ENCODE measurements at regions not wholly inside any gene's neighbourhood (a gene's known extent, or its start where the extent isn't known, plus 50 kb on each side); places are given as distances from the start of the nearest gene placed in this dataset.
A peak's percentile ranks its signal among the peaks of the same experiment; 100 is the strongest.

GRCh38 chr13:79659121-79659521, 178.2 kb downstream of the NDFIP2 start:
- ATAC-seq (no peak), DNase-seq (no peak)
- no peak overlapping the region for H3K4me3 Mint-ChIP-seq
- no peaks in the 10 kb centered on the region for H3K9me3 Mint-ChIP-seq
- H3K27me3 Mint-ChIP-seq = peaks cover 13% of the 10 kb centered on the region
- no peaks in the 10 kb centered on the region for H3K4me1 Mint-ChIP-seq
- H3K27ac Mint-ChIP-seq = no peak overlapping the region

- Mint-ChIP-seq H3K4me3 (no peak overlapping the region), H3K27ac (no peak overlapping the region), H3K27me3 (peaks cover 13% of the 10 kb centered on the region), H3K4me1 (no peaks in the 10 kb centered on the region), H3K9me3 (no peaks in the 10 kb centered on the region)
- DNase-seq (no peak), ATAC-seq (no peak)
These were observed 177.5 kb downstream of the NDFIP2 start for GRCh38 chr13:79658333-79658975.

- ATAC-seq = no peak
- no peak for DNase-seq
- peaks cover 25% of the 10 kb centered on the region for H3K27me3 Mint-ChIP-seq
- no peaks in the 10 kb centered on the region for H3K4me1 Mint-ChIP-seq
- no peak overlapping the region for H3K27ac Mint-ChIP-seq
- H3K4me3 Mint-ChIP-seq = no peak overlapping the region
- H3K9me3 Mint-ChIP-seq = no peaks in the 10 kb centered on the region
These were observed 174.6 kb downstream of the NDFIP2 start for GRCh38 chr13:79655509-79655908.

- DNase-seq = no peak
- Mint-ChIP-seq H3K4me3 (no peak overlapping the region), H3K4me1 (no peaks in the 10 kb centered on the region), H3K27me3 (peaks cover 25% of the 10 kb centered on the region), H3K27ac (no peak overlapping the region), H3K9me3 (no peaks in the 10 kb centered on the region)
- ATAC-seq = no peak
These were observed 173.6 kb downstream of the NDFIP2 start for GRCh38 chr13:79654520-79654919.

GRCh38 chr13:79650688-79651087, 169.7 kb downstream of the NDFIP2 start:
- no peak for DNase-seq
- H3K27me3 Mint-ChIP-seq = peaks cover 12% of the 10 kb centered on the region
- H3K4me3 Mint-ChIP-seq = no peak overlapping the region
- H3K9me3 Mint-ChIP-seq = no peaks in the 10 kb centered on the region
- no peak for ATAC-seq
- no peak overlapping the region for H3K27ac Mint-ChIP-seq
- no peaks in the 10 kb centered on the region for H3K4me1 Mint-ChIP-seq

- ATAC-seq (no peak), DNase-seq (no peak)
- Mint-ChIP-seq H3K27ac (no peak overlapping the region), H3K4me3 (no peak overlapping the region), H3K27me3 (peaks cover 12% of the 10 kb centered on the region), H3K9me3 (no peaks in the 10 kb centered on the region), H3K4me1 (no peaks in the 10 kb centered on the region)
These were observed 167.2 kb downstream of the NDFIP2 start for GRCh38 chr13:79648191-79648590.

GRCh38 chr13:79647533-79647932, 166.6 kb downstream of the NDFIP2 start:
- Mint-ChIP-seq H3K27ac (no peak overlapping the region), H3K4me1 (no peaks in the 10 kb centered on the region), H3K27me3 (peaks cover 8% of the 10 kb centered on the region), H3K4me3 (no peak overlapping the region), H3K9me3 (no peaks in the 10 kb centered on the region)
- no peak for ATAC-seq
- no peak for DNase-seq

GRCh38 chr13:79646880-79647279, 165.9 kb downstream of the NDFIP2 start:
- Mint-ChIP-seq H3K4me1 (no peaks in the 10 kb centered on the region), H3K27ac (no peak overlapping the region), H3K4me3 (no peak overlapping the region), H3K9me3 (no peaks in the 10 kb centered on the region), H3K27me3 (peaks cover 1% of the 10 kb centered on the region)
- DNase-seq (no peak), ATAC-seq (no peak)

GRCh38 chr13:79645569-79645968, 164.6 kb downstream of the NDFIP2 start:
- H3K9me3 Mint-ChIP-seq = no peaks in the 10 kb centered on the region
- H3K27ac Mint-ChIP-seq = peak overlapping the region in 1 of 2 donors; percentile 60
- no peaks in the 10 kb centered on the region for H3K4me1 Mint-ChIP-seq
- no peak overlapping the region for H3K4me3 Mint-ChIP-seq
- no peaks in the 10 kb centered on the region for H3K27me3 Mint-ChIP-seq
- ATAC-seq = no peak
- no peak for DNase-seq

- no peak for ATAC-seq
- Mint-ChIP-seq H3K4me3 (no peak overlapping the region), H3K9me3 (no peaks in the 10 kb centered on the region), H3K27me3 (no peaks in the 10 kb centered on the region), H3K4me1 (no peaks in the 10 kb centered on the region), H3K27ac (no peak overlapping the region)
- no peak for DNase-seq
These were observed 161.6 kb downstream of the NDFIP2 start for GRCh38 chr13:79642596-79642995.

- Mint-ChIP-seq H3K4me3 (no peak overlapping the region), H3K4me1 (no peaks in the 10 kb centered on the region), H3K27ac (no peak overlapping the region), H3K9me3 (no peaks in the 10 kb centered on the region), H3K27me3 (peaks cover 4% of the 10 kb centered on the region)
- DNase-seq (no peak), ATAC-seq (no peak)
These were observed 156.3 kb downstream of the NDFIP2 start for GRCh38 chr13:79637133-79637763.

GRCh38 chr13:79631051-79631659, 150.2 kb downstream of the NDFIP2 start:
- Mint-ChIP-seq H3K27me3 (peaks cover 16% of the 10 kb centered on the region), H3K4me1 (no peaks in the 10 kb centered on the region), H3K27ac (no peak overlapping the region), H3K9me3 (no peaks in the 10 kb centered on the region), H3K4me3 (no peak overlapping the region)
- no peak for ATAC-seq
- no peak for DNase-seq

GRCh38 chr13:79628463-79628862, 147.5 kb downstream of the NDFIP2 start:
- Mint-ChIP-seq H3K27me3 (peaks cover 26% of the 10 kb centered on the region), H3K4me3 (no peak overlapping the region), H3K27ac (no peak overlapping the region)

GRCh38 chr13:79626924-79627323, 146.0 kb downstream of the NDFIP2 start:
- Mint-ChIP-seq H3K27me3 (peaks cover 22% of the 10 kb centered on the region), H3K4me1 (no peaks in the 10 kb centered on the region), H3K27ac (no peak overlapping the region), H3K4me3 (no peak overlapping the region), H3K9me3 (no peaks in the 10 kb centered on the region)
- DNase-seq = no peak
- ATAC-seq = no peak

More at GRCh38 chr13:79628463-79628862, 147.5 kb downstream of the NDFIP2 start:
- DNase-seq = no peak
- H3K4me1 Mint-ChIP-seq = no peaks in the 10 kb centered on the region
- ATAC-seq = no peak
- no peaks in the 10 kb centered on the region for H3K9me3 Mint-ChIP-seq

- Mint-ChIP-seq H3K27me3 (peaks cover 28% of the 10 kb centered on the region), H3K27ac (no peak overlapping the region), H3K9me3 (no peaks in the 10 kb centered on the region), H3K4me1 (no peaks in the 10 kb centered on the region), H3K4me3 (no peak overlapping the region)
- DNase-seq (no peak), ATAC-seq (no peak)
These were observed 144.6 kb downstream of the NDFIP2 start for GRCh38 chr13:79625517-79625916.

- peaks cover 0 to 8% of the 10 kb centered on the region in 2 donors for H3K9me3 Mint-ChIP-seq
- H3K27me3 Mint-ChIP-seq = peaks cover 30% of the 10 kb centered on the region
- H3K27ac Mint-ChIP-seq = no peak overlapping the region
- no peak overlapping the region for H3K4me3 Mint-ChIP-seq
- no peaks in the 10 kb centered on the region for H3K4me1 Mint-ChIP-seq
- DNase-seq (no peak), ATAC-seq (no peak)
These were observed 140.9 kb downstream of the NDFIP2 start for GRCh38 chr13:79621902-79622301.

All from stimulated activated naive CD8-positive, alpha-beta T cell treated with anti-CD3 and anti-CD28 coated beads, Interleukin-15, amount 100 ng/mL, for 72 hours (primary cell).